H9 (cell line): ENCODE measurements at regions not wholly inside any gene's neighbourhood (a gene's known extent, or its start where the extent isn't known, plus 50 kb on each side); places are given as distances from the start of the nearest gene placed in this dataset.

Source experiments
- DNase-seq: peaks from one replicate; pipeline ENCODE4 v3.0.0-alpha.2; 2017
- H2AFZ ChIP-seq: one replicate; pipeline ENCODE4 v1.6.1; 2013; ENCODE audit warnings: mild to moderate bottlenecking, low read length, control low read depth, moderate library complexity
- H2AK5ac ChIP-seq: 2 replicates; pipeline ENCODE4 v1.6.1; 2013; ENCODE audit warnings: low read length, control low read depth, mixed read lengths; ENCODE audit not compliant: insufficient read length
- H2BK120ac ChIP-seq: one replicate; pipeline ENCODE4 v1.6.1; 2013; ENCODE audit warnings: low read depth, mild to moderate bottlenecking, low read length, control low read depth, inconsistent platforms; ENCODE audit not compliant: poor library complexity, severe bottlenecking
- H2BK12ac ChIP-seq: 2 replicates; pipeline ENCODE4 v1.6.1; 2013; ENCODE audit warnings: low read length, control low read depth, mixed read lengths, low read depth; ENCODE audit not compliant: insufficient read length
- H2BK15ac ChIP-seq: 2 replicates; pipeline ENCODE4 v1.6.1; 2013; ENCODE audit warnings: low read depth, low read length, control low read depth
- H2BK20ac ChIP-seq: one replicate; pipeline ENCODE4 v1.6.1; 2013; ENCODE audit warnings: low read depth, mild to moderate bottlenecking, low read length, control low read depth, inconsistent platforms; ENCODE audit not compliant: poor library complexity, severe bottlenecking
- H2BK5ac ChIP-seq: 2 replicates; pipeline ENCODE4 v1.6.1; 2013; ENCODE audit warnings: low read length, control low read depth, mixed read lengths; ENCODE audit not compliant: insufficient read length
- H3K14ac ChIP-seq: 2 replicates; pipeline ENCODE4 v1.6.1; 2013; ENCODE audit warnings: low read length, control low read depth; ENCODE audit not compliant: insufficient read depth
- H3K18ac ChIP-seq: 2 replicates; pipeline ENCODE4 v1.6.1; 2013; ENCODE audit warnings: low read depth, mild to moderate bottlenecking, mixed read lengths, low read length, control low read depth; ENCODE audit not compliant: insufficient read length
- H3K23ac ChIP-seq: 2 replicates; pipeline ENCODE4 v1.6.1; 2013; ENCODE audit warnings: low read length, control low read depth, mixed read lengths, low read depth; ENCODE audit not compliant: insufficient read length
- H3K23me2 ChIP-seq: 2 replicates; pipeline ENCODE4 v1.6.1; 2013; ENCODE audit warnings: low read depth, mild to moderate bottlenecking, mixed read lengths, low read length, control low read depth; ENCODE audit not compliant: insufficient read length, poor library complexity, severe bottlenecking
- H3K27ac ChIP-seq: 2 replicates; pipeline ENCODE4 v1.5.1; 2013; ENCODE audit warnings: low read length, control low read depth, mixed read lengths, low read depth; ENCODE audit not compliant: insufficient read length
- H3K27me3 ChIP-seq: 2 replicates; pipeline ENCODE4 v1.6.1; 2013; ENCODE audit warnings: low read length, control low read depth, inconsistent platforms; ENCODE audit not compliant: insufficient read depth
- H3K4ac ChIP-seq: 2 replicates; pipeline ENCODE4 v1.6.1; 2013; ENCODE audit warnings: low read depth, mild to moderate bottlenecking, control low read depth, inconsistent platforms, low read length, moderate library complexity
- H3K4me1 ChIP-seq: 2 replicates; pipeline ENCODE4 v1.6.1; 2013; ENCODE audit warnings: low read length, control low read depth, inconsistent platforms; ENCODE audit not compliant: insufficient read depth
- H3K4me2 ChIP-seq: 2 replicates; pipeline ENCODE4 v1.6.1; 2013; ENCODE audit warnings: low read length, control low read depth, mixed read lengths; ENCODE audit not compliant: insufficient read length, insufficient read depth
- H3K56ac ChIP-seq: 2 replicates; pipeline ENCODE4 v1.6.1; 2013; ENCODE audit warnings: low read depth, mild to moderate bottlenecking, mixed read lengths, low read length, control low read depth; ENCODE audit not compliant: insufficient read length
- H3K79me1 ChIP-seq: 2 replicates; pipeline ENCODE4 v1.6.1; 2013; ENCODE audit warnings: low read depth, mild to moderate bottlenecking, moderate library complexity, low read length, control low read depth, inconsistent platforms; ENCODE audit not compliant: insufficient read depth, poor library complexity, severe bottlenecking
- H3K79me2 ChIP-seq: 2 replicates; pipeline ENCODE4 v1.6.1; 2013; ENCODE audit warnings: low read length, control low read depth, inconsistent platforms; ENCODE audit not compliant: insufficient read depth
- H3K9ac ChIP-seq: 2 replicates; pipeline ENCODE4 v1.6.1; 2013; ENCODE audit warnings: low read length, control low read depth, mixed read lengths; ENCODE audit not compliant: insufficient read length; ENCODE audit errors: extremely low read depth
- H3K9me3 ChIP-seq: one replicate; pipeline ENCODE4 v1.6.1; 2013; ENCODE audit warnings: low read depth, low read length, inconsistent platforms; ENCODE audit not compliant: control insufficient read depth
- H3T11ph ChIP-seq: one replicate; pipeline ENCODE4 v1.6.1; 2013; ENCODE audit warnings: mild to moderate bottlenecking, low read length, control low read depth, inconsistent platforms
- H4K20me1 ChIP-seq: one replicate; pipeline ENCODE4 v1.6.1; 2013; ENCODE audit not compliant: control insufficient read depth, insufficient read length, insufficient read depth
- H4K5ac ChIP-seq: 2 replicates; pipeline ENCODE4 v1.6.1; 2013; ENCODE audit warnings: low read depth, mild to moderate bottlenecking, mixed read lengths, low read length, control low read depth; ENCODE audit not compliant: insufficient read length
- H4K8ac ChIP-seq: replicated peaks from 2 replicates; pipeline ENCODE4 v1.6.1; 2013; ENCODE audit warnings: low read length, control low read depth, mixed read lengths, low read depth; ENCODE audit not compliant: insufficient read length
- H4K91ac ChIP-seq: 2 replicates; pipeline ENCODE4 v1.6.1; 2013; ENCODE audit warnings: low read depth, mild to moderate bottlenecking, moderate library complexity, mixed read lengths, low read length, control low read depth; ENCODE audit not compliant: insufficient read length
- H3K27ac Mint-ChIP-seq, 3 experiments: 2 replicates in 2 of 3; 3 replicates in 1 of 3; pipeline ENCODE4 v1.8.0; 2020 to 2021; ENCODE audit warnings: mixed read lengths in 3 of 3, mild to moderate bottlenecking in 1 of 3, moderate library complexity in 1 of 3
- H3K27me3 Mint-ChIP-seq: 2 replicates; pipeline ENCODE4 v1.8.0; 2021; ENCODE audit warnings: low read depth, mild to moderate bottlenecking, moderate library complexity, mixed read lengths
- H3K36me3 Mint-ChIP-seq, 3 experiments: 2 replicates in 2 of 3; 3 replicates in 1 of 3; pipeline ENCODE4 v1.8.0; 2020 to 2021; ENCODE audit warnings: low read depth in 3 of 3, mixed read lengths in 3 of 3; ENCODE audit not compliant: insufficient read depth in 1 of 3
- H3K4me1 Mint-ChIP-seq, 2 experiments: 2 replicates each; pipeline ENCODE4 v1.8.0; 2020; ENCODE audit warnings: mixed read lengths in 2 of 2
- H3K4me3 Mint-ChIP-seq, 2 experiments: 2 replicates in 1 of 2; 3 replicates in 1 of 2; pipeline ENCODE4 v1.8.0; 2020 to 2021; ENCODE audit warnings: mild to moderate bottlenecking in 2 of 2, mixed read lengths in 2 of 2, moderate library complexity in 1 of 2
- H3K9me3 Mint-ChIP-seq, 2 experiments: 2 replicates in 1 of 2; 3 replicates in 1 of 2; pipeline ENCODE4 v1.8.0; 2020; ENCODE audit warnings: mild to moderate bottlenecking in 2 of 2, mixed read lengths in 2 of 2, moderate library complexity in 1 of 2
- CTCF ChIP-seq: fragments of 200-600 bp; sonication (generic); conservative IDR thresholded peaks from 3 replicates; pipeline ENCODE4 v1.8.0; 2021; ENCODE audit warnings: antibody characterized with exemption, mild to moderate bottlenecking
- WGBS: extraction: QIAGEN DNeasy Blood & Tissue Kit; methylation state at CpG from one replicate; pipeline ENCODE4 v1.1.7; 2013; ENCODE audit warnings: missing lambda C conversion rate, low lambda C conversion rate, mixed read lengths; ENCODE audit not compliant: insufficient read length; ENCODE audit errors: extremely low coverage; 5-methylcytosine and 5-hydroxymethylcytosine counted together

GRCh38 chr2:22406625-22407024 is 978.4 kb upstream of the KLHL29 start:
- no peak for TF ChIP-seq CTCF
- Histone ChIP-seq H3T11ph (no peak overlapping the region), H2BK20ac (no peak overlapping the region), H3K27ac (no peak overlapping the region), H3K27me3 (no peaks in the 10 kb centered on the region), H3K79me2 (no peaks in the 10 kb centered on the region), H3K9ac (no peak overlapping the region), H2BK5ac (no peak overlapping the region), H2BK12ac (no peak overlapping the region), H4K5ac (no peak overlapping the region), H3K56ac (no peak overlapping the region), H2AK5ac (no peak overlapping the region), H3K4me1 (no peaks in the 10 kb centered on the region), H2BK15ac (no peak overlapping the region), H3K9me3 (no peaks in the 10 kb centered on the region), H3K4me2 (no peak overlapping the region), H3K23me2 (no peaks in the 10 kb centered on the region), H2BK120ac (no peak overlapping the region), H3K79me1 (no peaks in the 10 kb centered on the region), H4K20me1 (no peaks in the 10 kb centered on the region), H4K8ac (no peak overlapping the region), H3K14ac (no peak overlapping the region), H3K23ac (no peak overlapping the region), H3K18ac (no peak overlapping the region), H4K91ac (no peak overlapping the region), H3K4ac (no peak overlapping the region), H2AFZ (no peak overlapping the region)
- DNase-seq = no peak
- H3K27me3 Mint-ChIP-seq = no peaks in the 10 kb centered on the region; the same call in 1 of the 2 replicates
- H3K4me3 Mint-ChIP-seq = no peak overlapping the region
- no CpG with 5 or more reads among the region's 2 CpGs for WGBS
- no peaks in the 10 kb centered on the region for H3K4me1 Mint-ChIP-seq
- H3K36me3 Mint-ChIP-seq = no peaks in the 10 kb centered on the region
- H3K27ac Mint-ChIP-seq = no peak overlapping the region
- H3K9me3 Mint-ChIP-seq = no peaks in the 10 kb centered on the region
